ENCODE measurements at regions not wholly inside any gene's neighbourhood (a gene's known extent, or its start where the extent isn't known, plus 50 kb on each side); places are given as distances from the start of the nearest gene placed in this dataset.
"Not testable (repeated sequence)": the region's sequence is repeated elsewhere in the genome, so short reads cannot be mapped to it uniquely, and the experiment has no call there.

DNA sequence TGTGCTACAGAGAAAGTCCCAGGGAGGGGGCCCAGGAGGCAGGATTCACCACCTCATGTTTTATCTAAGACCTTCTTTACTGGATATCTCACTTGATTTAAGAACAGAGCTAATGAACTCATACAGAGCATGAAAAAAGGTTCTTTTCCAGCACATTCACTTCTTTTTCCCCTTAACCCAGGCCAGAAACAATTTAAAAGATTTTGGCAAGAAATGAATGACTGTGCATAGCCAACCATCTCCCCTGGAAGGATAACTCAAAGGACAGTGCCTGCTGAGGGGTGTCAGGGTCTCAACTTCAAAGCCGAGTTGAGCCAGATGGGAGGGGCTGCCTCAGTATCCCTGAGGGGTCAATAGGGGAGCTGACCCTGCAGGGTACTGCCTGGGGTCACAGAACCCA, 253.4 kb downstream of the SOD2 start:
- no peak for DNase-seq

DNA sequence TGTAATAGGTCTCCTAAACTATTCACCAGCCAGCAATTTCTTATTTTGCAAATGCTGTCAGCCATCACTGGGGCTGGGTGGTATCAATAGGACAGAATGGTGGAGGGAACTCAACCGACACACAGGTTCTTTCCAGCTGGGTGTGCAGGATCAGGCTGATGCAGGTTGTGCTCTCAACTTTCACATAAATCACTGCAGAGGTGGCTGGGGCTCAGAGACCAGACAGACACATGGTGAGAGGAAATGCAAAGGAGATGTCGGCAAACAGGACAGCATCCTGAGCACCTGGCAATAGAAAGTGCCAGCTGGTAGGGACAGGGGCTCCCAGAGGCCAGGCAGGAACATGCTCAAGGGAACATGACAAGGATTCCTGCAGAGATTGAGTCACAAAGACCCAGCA, 254.9 kb downstream of the SOD2 start:
- DNase-seq = no peak

DNA sequence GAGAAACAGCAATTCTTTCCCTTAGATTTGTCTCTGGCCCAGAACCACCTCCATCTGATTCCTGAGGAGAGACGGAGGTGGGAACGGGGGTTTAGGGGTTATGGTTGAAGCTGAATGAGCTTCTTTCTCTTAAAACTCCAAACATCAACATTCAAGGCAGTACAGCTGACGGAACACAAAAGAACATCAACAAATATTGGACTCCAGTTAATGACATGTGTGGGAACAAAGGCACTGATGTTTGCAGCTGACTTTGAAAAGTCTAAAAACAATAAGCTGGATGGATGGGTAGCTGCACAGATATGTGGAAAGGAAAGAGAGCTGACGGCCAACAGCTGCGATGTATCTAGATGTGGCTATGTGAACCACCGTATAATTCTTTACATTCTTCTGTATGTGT, 256.5 kb downstream of the SOD2 start:
- DNase-seq = no peak

DNA sequence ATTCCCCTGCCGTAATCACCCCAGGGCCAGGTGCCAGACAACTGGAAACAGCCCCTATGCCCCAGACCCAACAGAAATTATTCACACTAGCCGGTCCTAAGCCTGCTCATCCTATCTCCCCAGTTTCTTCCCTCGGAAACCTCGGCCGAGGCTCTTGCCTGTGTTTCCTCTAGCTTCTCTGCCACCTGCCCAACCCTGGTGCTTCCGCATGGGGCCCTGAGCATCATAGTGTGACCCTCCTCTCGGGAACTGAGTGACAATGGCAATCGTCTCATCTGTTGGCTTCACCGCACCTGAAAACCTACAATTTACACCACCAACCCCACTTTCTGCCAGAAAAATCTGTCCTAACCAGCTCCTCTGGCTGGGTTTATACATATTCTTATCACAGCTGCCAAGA, 257.3 kb downstream of the SOD2 start:
- no peak for DNase-seq

DNA sequence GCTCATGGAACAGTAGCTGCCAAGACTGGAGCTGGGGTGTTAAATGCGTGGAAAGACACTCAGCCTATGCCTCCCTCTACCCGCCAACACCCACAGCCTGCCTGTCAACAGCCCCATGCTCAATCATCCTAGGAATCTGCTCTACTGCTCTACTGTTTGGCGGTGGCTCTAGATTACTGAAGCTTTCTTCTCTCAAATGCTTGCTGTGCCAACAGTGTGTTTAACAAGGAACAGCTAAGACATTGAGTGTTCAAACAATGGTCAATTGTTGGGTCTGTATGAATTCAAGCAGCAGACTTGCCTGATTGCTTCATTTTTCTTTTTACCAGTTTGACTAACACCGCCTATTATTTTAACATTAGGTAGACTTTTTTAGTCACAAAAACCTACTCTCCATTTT, 258.6 kb downstream of the SOD2 start:
- DNase-seq = no peak

DNA sequence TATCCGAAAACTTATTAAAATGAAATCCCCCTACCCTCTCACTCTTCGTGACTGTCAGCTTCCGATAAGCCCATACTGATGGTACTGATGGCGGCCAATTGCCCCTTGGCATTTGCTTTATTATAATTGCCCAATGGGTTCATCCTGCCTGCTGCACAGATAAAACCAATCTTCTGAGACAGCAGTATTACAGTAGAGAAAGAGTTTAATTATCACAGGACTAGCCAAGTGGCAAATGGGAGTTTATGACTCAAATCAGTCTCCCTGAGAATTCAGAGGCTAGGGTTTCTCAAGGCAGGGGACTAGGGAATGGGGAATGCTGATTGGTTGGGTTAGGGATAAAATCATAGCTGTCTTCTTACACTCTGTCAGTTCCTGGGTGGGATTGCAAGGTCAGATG, 259.5 kb downstream of the SOD2 start:
- DNase-seq = no peak

DNA sequence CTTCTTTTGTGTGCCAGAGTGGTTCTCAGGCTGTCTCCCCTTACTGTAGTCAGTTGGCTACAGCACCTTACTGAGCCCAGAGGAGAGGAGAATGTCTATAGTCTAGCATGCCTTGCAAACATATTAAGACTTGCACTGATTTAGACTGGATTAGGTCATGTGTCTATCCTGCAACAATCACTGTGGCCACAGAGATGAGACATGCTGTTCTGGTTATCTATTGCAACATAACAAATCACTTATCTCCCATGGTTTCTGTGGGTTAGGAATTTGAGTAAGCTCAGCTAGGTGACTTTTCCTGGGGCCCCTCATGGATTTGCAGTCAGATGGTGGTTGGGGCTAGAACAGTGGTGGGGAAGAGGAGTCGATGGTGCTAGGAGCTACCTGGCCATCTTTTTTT, 261.3 kb downstream of the SOD2 start:
- no peak for DNase-seq

DNA sequence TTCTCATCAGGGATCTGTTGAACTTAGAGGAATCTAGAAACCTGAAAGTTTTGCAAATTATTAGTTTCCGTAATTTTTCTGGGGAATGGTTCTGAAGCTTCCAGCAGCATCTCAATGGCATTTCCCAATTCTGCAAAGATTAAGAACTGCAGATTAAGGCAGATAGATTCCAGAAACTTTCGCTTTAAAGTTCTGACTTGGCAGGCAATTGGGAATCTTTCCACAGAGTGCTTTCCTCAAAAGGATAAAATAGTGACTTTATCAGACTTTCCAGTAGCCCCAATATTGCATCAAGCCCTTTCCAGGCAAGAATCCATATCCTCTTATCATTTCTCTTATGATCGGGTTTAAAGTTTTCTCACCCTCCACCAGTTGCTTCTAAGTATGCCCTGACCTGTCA, 261.1 kb downstream of the FNDC1 start:
- no peak for DNase-seq

DNA sequence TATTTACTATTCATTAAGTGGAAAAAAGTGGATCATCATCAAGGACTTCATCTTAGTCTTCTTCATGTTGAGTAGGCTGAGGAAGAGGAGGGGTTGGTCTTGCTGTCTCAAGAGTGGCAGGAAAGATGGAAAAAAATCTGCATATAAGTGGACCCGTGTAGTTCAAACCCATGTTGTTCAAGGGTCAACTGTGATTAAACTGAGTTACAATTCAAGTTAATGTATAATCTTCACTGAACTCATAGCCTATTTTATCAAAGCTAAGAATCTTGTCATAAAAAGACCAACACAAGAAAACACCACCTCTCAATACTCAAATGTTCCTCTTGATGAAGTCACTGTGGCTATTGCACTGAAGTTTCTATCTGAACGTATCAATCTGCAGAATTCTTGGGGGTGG, 260.2 kb downstream of the FNDC1 start:
- DNase-seq = no peak

DNA sequence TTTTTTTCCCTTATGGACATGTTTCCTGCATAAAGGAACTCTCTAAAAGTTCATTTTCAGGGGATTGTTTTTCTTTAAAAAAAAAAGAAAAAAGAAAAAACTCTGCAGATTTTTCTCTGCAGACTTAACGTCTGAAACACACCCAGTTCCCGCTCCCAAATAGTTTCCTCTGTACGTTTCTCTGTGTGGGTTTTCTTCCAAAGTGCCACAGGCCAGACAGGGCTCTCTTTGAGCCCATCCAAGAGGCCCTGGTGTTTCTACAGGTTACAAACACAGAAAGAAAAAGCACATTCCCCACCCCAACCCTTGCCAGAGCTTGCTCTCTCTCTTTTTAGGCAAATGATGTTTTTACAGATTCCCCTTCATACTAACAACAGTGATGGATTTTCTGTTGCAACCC, 258.6 kb downstream of the FNDC1 start:
- peak; percentile 75 for DNase-seq

DNA sequence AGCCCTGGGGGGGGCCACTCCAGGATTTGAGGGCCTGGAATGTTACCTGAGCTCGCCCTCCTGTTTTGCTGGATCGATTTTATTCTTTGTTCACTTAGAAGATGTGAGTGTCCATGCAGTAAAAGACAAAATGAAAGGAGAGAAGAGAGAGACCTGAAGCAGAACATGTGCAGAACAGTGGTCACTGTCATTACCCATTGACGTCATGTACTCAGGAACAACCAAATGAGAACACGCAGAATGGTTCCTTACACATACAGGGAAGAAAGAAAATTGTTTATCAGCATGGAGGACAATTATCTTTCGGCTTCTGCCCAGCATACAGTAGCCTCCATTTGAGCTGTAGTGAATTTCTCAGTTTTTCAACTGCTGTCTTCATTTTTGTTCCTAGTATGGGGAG, 258.1 kb downstream of the FNDC1 start:
- DNase-seq = no peak

DNA sequence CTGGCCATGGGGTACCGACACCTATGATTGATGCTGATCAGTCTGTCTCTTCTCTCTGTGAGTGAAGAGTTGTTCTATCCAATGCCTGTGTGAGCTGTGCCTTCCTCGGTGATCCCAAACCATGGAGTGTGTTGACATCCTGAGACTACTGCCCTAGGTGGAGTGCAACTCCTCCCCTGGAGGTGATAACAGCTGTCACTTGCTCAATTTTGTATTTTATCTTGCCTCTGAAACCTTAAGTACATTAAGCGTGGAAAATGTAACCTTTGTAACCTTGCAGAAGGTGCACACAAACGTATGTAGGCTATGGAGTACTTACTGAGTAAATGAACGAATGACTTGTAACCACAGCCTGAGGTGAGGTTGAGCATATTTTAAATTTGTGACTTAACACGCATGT, 256.2 kb downstream of the FNDC1 start:
- no peak for DNase-seq

DNA sequence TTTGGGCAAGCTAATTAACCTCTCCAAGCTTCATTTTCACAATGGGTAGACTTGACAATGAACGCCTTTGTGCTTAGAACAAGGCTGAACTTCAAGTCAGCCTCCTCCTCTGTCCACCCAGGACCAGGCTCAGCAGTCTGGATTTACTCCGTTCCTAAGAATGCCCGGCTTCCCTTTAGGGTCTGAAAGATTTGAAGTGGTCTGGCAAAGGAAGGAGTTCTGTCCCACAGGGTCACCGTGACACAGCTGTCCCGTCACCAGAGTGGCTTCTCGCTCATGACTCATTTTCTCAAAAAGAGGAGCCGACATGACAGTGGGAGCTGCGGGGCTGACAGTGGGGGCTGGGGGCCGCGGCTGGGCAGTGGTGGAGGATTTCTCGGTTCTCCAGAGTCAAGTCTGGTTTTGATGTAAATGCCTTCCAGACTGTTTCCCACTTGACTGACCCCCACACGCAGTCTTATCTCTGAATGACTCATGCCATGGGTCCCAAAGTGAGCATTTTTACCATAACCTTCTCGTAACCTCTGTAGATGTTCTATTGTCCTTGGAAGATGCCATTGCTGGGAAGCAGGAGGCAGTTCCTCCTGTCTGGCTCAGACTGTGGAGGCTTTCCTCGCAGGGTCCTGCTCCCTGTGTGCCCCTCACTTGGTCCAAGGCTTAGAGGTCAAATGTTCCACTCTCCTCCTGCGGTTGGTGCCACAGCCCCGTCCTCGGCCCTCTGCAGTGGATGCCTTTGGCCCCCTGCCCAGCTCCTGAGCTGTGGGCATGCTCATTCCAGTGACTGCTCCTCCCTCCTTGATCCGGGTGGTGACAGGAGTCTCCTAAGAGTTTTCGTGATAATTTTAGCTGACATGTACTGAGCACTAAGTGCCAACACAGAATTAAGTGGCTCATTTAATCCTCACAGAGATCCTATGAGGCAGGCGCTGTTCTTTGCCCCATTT, 253.1 kb downstream of the FNDC1 start:
- no peak for DNase-seq

DNA sequence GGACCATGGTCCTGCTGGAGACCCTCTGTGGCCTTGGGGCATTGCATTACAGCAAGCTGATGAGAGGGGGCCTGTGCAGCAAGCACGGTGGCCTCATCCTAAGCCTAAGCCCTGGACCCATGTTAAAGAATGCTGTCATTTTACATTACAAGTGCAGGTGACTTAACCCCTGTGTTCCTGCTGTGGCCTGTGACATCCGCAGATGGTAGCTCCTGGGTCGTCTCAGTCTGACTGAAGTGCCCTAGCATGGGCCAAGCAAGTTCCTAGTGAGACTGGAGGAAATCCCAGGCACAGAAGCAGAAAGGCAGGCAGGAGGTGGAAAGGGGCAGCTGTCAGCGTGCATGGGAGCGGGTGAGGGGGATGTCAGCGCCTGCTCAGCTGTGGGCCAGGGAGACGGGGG, 252.4 kb downstream of the FNDC1 start:
- no peak for DNase-seq

DNA sequence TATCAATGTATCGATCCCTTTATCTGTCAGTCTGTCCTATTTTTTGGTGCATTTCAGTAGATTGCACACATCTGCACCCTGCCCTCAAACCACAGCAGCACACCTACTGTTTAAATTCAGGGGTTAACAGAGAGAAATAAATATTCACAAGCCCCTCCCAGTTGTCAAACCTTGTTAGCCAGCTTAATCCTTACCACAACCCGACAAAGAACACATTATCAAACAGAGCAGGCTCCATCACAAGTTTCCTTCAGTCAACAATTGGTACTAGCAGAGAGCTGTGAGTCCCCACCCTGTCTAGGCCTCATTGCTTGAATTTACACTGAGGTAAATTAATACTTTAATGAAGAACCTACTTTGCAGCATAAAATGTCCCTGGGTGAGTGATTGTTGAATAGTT, 249.8 kb downstream of the FNDC1 start:
- DNase-seq = no peak

DNA sequence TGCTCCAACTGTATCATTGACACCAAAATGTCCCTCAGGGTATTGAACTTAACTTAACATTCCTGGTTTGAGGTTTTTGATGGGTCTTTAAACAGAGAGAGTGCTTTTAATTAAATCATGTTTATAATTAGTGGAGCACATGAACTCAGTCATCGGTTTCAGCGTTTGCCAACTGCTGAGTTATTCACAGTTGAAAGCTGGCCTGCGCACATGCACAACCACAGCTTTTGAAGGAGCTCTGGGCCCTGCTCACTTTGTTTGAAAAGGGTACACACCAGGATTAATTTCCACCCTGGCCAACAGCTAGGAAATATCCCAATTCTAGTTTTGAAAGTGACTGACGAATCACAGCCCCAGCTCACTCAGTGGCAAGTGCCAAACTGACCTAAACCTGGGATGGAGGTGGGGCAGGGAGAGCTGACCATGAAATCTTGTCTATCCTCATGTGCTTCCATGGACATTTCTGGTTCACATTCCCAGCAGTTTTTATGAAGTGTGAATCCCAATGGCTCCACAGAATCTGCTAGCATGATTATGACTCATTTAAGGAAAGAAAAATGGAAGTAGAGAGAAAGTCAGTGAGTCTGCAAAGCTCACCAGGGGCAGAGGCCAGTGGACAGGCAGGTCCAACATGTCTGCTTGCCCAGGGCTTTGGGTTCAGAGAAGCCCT, 247.8 kb downstream of the FNDC1 start:
- DNase-seq = no peak

DNA sequence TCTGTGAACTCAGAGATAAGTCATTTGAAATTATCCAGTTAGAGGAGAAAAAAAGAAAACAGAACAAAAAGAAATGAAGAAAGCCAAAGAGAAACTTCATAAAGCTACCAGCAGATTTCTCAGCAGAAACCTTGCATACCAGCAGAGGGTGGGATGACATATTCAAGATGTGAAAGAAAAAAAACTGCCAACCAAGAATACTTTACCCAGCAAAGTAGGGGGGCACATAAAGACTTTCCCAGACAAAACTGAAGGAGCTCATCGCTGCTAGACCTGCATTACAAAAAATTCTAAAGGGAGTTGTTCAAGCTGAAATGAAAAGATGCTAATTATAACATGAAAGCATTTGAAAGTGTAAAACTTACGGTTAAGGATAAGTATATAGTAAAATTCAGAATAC, 246.3 kb downstream of the FNDC1 start:
- DNase-seq = no peak

DNA sequence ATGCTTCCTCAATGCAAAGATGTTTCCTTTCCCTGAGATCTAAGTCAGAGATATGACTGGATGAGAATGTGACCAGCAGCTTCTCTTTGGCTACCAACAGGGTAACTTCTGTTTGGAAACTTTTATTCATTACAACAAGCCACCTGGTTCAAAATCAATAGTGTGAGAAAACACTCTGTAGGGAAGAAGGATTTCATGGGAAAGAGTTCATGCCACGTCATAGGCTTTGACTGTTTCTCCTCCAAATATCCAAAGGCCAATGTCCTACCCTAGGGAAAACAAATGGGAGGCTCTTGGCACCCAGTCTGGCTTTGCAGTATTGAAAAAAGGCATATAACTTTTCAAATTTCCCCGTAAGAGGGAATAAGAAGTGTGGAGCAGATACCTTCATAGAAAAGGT, 245.5 kb downstream of the FNDC1 start:
- DNase-seq = no peak

DNA sequence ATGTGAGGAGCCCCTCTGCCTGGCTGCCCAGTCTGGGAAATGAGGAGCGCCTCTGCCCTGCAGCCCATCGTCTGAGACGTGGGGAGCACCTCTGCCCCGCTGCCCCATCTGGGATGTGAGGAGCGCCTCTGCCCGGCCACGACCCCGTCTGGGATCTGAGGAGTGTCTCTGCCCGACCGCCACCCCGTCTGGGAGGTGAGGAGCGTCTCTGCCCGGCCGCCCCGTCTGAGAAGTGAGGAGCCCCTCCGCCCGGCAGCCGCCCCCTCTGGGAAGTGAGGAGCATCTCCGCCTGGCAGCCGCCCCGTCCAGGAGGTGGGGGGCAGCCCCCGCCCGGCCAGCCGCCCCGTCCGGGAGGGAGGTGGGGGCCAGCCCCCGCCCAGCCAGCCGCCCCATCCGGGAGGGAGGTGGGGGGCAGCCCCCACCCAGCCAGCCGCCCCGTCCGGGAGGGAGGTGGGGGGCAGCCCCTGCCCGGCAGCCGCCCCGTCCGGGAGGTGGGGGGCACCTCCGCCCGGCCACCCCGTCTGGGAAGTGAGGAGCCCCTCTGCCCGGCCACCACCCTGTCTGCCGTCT, 238.1 kb downstream of the FNDC1 start:
- not testable (repeated sequence) for DNase-seq

DNA sequence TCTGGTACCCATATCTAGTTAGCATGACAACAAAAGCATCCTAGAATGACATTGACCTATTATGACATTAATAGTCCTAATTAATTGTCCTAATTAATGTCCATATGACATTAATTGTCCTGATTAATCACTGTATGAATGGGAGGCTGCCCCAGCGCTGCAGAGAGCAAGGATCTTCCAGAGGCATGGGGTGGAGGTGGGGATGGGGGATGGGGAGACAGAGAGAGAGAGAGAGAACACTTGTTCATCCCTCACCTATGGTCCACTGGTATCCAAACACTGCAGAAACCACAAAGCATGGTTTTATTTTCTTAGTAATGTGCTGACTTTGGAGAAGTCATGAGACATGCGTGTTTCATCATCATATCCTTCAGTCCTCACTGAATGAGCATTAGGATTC, 235.1 kb downstream of the FNDC1 start:
- DNase-seq = no peak

DNA sequence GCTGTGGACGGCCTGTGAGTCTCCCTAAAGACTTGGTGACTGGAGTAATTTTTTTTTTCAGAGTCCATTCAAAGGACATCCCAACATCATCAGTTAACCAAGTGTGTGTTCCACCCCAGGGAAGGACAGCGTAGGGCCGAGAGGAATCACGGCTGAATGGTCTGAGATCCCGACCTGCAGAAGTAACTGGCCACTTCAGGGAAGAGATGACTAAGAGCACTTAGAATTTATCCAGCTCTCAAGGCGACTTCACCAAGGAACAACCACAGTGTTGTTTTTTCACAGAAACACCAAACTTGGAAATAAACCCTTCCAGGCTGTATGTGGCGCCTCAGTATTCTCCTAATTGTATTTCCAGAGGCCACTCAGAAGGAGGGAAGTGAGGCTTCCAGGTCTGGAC, 231.6 kb downstream of the FNDC1 start:
- DNase-seq = no peak

DNA sequence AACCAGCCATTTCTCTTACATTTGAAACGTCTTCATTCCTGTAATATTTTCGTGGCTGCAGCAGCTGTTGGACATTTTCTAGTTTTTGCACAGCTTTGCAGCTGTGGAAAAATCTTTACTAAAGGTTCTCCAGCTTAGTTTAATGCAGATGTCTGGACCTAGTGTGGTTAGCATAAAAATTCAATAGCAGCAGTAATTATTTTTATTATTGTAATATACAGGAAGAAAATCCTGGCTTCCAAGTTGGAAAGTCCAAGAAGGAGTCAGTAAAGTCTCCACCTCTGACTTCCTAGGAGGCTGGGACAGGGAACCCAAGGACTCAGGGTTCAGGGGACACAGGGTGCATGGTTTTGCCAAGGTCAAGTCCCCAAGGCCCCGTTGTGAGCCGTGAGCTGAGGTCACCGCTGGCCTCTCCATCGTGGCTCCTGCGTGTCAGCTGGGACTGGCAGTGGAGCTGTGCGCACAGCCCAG, 230.6 kb downstream of the FNDC1 start:
- DNase-seq = peak; percentile 70

DNA sequence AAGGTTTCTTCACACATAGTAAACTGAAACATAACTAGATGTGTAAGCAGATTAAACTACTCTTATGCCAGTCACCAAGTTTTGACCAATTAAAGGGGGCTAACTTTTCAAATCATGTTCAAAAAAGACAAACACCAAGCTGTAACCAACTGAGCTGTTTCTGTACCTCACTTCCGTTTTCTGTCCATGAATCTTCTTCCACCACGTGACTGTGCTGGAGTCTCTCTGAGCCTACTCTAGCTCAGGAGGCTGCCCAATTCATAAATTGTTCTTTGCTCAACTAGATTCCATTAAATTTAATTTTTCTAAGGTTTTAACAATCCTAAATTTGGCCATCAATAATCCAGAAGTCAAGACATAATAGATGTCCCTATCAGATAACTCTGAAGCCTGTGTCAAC, 229.4 kb downstream of the FNDC1 start:
- DNase-seq = no peak

DNA sequence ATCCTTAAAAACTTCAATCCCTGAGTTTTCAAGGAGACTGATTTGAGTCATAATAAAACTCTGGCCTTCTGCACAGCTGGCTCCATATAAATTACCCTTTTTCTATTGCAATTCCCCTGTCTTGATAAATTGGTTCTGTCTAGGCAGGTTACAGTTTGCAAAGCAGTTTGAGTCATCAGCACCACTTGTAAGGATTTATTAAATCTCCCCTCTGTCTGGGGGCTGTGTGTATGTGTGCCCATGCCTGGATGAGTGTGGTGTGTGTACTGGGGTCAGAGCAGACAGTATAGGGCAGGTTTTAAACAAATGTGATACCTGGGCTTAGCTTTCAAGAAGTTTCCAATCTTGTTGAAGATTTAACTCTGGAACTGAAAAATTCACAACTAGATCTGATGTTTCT, 228.6 kb downstream of the FNDC1 start:
- DNase-seq = no peak
